ENCODE measurements at regions not wholly inside any gene's neighbourhood (a gene's known extent, or its start where the extent isn't known, plus 50 kb on each side); places are given as distances from the start of the nearest gene placed in this dataset.
"Not testable (repeated sequence)": the region's sequence is repeated elsewhere in the genome, so short reads cannot be mapped to it uniquely, and the experiment has no call there.

GRCh38 chr18:38801640-38802039 is 1236.0 kb upstream of the CELF4 start:
- no peak overlapping the region for H3K27ac ChIP-seq
- no peak for DNase-seq (ENCODE audit: low read depth, low spot score)

GRCh38 chr18:38796762-38797161 is 1231.2 kb upstream of the CELF4 start:
- H3K27ac ChIP-seq = no peak overlapping the region
- no peak for DNase-seq (ENCODE audit: low read depth, low spot score)

GRCh38 chr18:38792731-38793130 is 1227.1 kb upstream of the CELF4 start:
- DNase-seq (ENCODE audit: low read depth, low spot score) = no peak
- H3K27ac ChIP-seq = no peak overlapping the region

- DNase-seq (ENCODE audit: low read depth, low spot score) = no peak
- H3K27ac ChIP-seq = no peak overlapping the region
Measured at GRCh38 chr18:38790786-38791185, 1225.2 kb upstream of the CELF4 start.

- no peak overlapping the region for H3K27ac ChIP-seq
- DNase-seq (ENCODE audit: low read depth, low spot score) = no peak
Measured at GRCh38 chr18:38790303-38790702, 1224.7 kb upstream of the CELF4 start.

GRCh38 chr18:38789141-38789540 is 1223.5 kb upstream of the CELF4 start:
- DNase-seq (ENCODE audit: low read depth, low spot score) = no peak
- H3K27ac ChIP-seq = no peak overlapping the region

- no peak for DNase-seq (ENCODE audit: low read depth, low spot score)
- no peak overlapping the region for H3K27ac ChIP-seq
Measured at GRCh38 chr18:38786906-38787305, 1221.3 kb upstream of the CELF4 start.

GRCh38 chr18:38771620-38772019 is 1206.0 kb upstream of the CELF4 start:
- not testable (repeated sequence) for DNase-seq (ENCODE audit: low read depth, low spot score)

GRCh38 chr18:38768504-38768903 is 1202.9 kb upstream of the CELF4 start:
- no peak for DNase-seq (ENCODE audit: low read depth, low spot score)
- no peak overlapping the region for H3K27ac ChIP-seq

More at GRCh38 chr18:38771620-38772019, 1206.0 kb upstream of the CELF4 start:
- H3K27ac ChIP-seq = not testable (repeated sequence)

GRCh38 chr18:38759457-38759856 is 1193.9 kb upstream of the CELF4 start:
- no peak for DNase-seq (ENCODE audit: low read depth, low spot score)
- H3K27ac ChIP-seq = peak overlapping the region; percentile 42

GRCh38 chr18:38756436-38756835 is 1190.8 kb upstream of the CELF4 start:
- DNase-seq (ENCODE audit: low read depth, low spot score) = no peak
- H3K27ac ChIP-seq = no peak overlapping the region

GRCh38 chr18:38752430-38752829 is 1186.8 kb upstream of the CELF4 start:
- no peak for DNase-seq (ENCODE audit: low read depth, low spot score)
- no peak overlapping the region for H3K27ac ChIP-seq

- no peak for DNase-seq (ENCODE audit: low read depth, low spot score)
- H3K27ac ChIP-seq = no peak overlapping the region
Measured at GRCh38 chr18:38751898-38752297, 1186.3 kb upstream of the CELF4 start.

GRCh38 chr18:38751211-38751610 is 1185.6 kb upstream of the CELF4 start:
- DNase-seq (ENCODE audit: low read depth, low spot score) = no peak
- H3K27ac ChIP-seq = no peak overlapping the region

GRCh38 chr18:38750751-38751150 is 1185.2 kb upstream of the CELF4 start:
- no peak overlapping the region for H3K27ac ChIP-seq
- peak; percentile 18 for DNase-seq (ENCODE audit: low read depth, low spot score)

- H3K27ac ChIP-seq = no peak overlapping the region
- DNase-seq (ENCODE audit: low read depth, low spot score) = no peak
Measured at GRCh38 chr18:38747153-38747552, 1181.6 kb upstream of the CELF4 start.

GRCh38 chr18:38720181-38720580 is 1154.6 kb upstream of the CELF4 start:
- DNase-seq (ENCODE audit: low read depth, low spot score) = peak; percentile 22
- peak overlapping the region; percentile 86 for H3K27ac ChIP-seq

- H3K27ac ChIP-seq = no peak overlapping the region
- no peak for DNase-seq (ENCODE audit: low read depth, low spot score)
Measured at GRCh38 chr18:38718365-38718901, 1152.8 kb upstream of the CELF4 start.

GRCh38 chr18:38709122-38709521 is 1143.5 kb upstream of the CELF4 start:
- no peak overlapping the region for H3K27ac ChIP-seq
- peak; percentile 12 for DNase-seq (ENCODE audit: low read depth, low spot score)

GRCh38 chr18:38706373-38706772 is 1140.8 kb upstream of the CELF4 start:
- H3K27ac ChIP-seq = no peak overlapping the region
- no peak for DNase-seq (ENCODE audit: low read depth, low spot score)

- no peak overlapping the region for H3K27ac ChIP-seq
- no peak for DNase-seq (ENCODE audit: low read depth, low spot score)
Measured at GRCh38 chr18:38698088-38698487, 1132.5 kb upstream of the CELF4 start.

GRCh38 chr18:38695559-38696280 is 1130.1 kb upstream of the CELF4 start:
- peak; percentile 56 for DNase-seq (ENCODE audit: low read depth, low spot score)

More at GRCh38 chr18:38695559-38696280, 1130.1 kb upstream of the CELF4 start:
- H3K27ac ChIP-seq = peak overlapping the region; percentile 52
